ENCODE measurements at regions not wholly inside any gene's neighbourhood (a gene's known extent, or its start where the extent isn't known, plus 50 kb on each side); places are given as distances from the start of the nearest gene placed in this dataset.

DNA sequence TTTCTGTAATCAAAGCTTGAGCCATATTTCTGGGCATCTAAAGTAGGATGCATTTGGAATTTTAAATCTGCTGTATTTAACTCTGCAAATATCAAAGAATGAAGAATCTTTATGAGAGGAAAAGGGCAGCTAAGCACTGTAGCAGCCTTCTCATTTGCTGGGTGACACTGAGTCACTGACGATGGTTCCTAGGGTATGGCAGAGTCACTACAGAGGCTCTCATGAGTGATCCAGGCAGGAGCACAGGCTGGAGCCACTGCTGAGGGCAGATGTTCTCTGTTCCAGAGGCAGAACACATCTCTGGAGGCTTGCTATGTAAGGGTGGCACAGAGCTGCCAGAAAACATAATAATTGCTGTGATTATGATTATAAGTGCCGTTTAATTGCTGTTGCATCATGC lies 340.7 kb upstream of the HTR2A start:
- no peak for DNase-seq
- H3K9me3 ChIP-seq (ENCODE audit: control extremely low read depth in 1 of 5, control insufficient read depth in 4 of 5, insufficient read depth in 2 of 5, low read depth in 1 of 5, low read length in 4 of 5): no peaks in the 10 kb centered on the region
- no peaks in the 10 kb centered on the region for H3K36me3 ChIP-seq (ENCODE audit: control insufficient read depth in 4 of 4, insufficient read depth in 4 of 4, low read length in 3 of 4)
- H3K27me3 ChIP-seq (replicated peaks in 2 of 5; ENCODE audit: control insufficient read depth in 4 of 5, insufficient read depth in 5 of 5, low read length in 4 of 5): no peaks in the 10 kb centered on the region
- POLR2A ChIA-PET: no interaction called here
- 100% methylated on average over 1 of the region's 2 CpGs for WGBS (ENCODE audit: insufficient coverage)
- H3K27ac ChIP-seq (ENCODE audit: insufficient read depth in 1 of 2, low read depth in 1 of 2, low read length in 2 of 2, poor library complexity in 1 of 2, severe bottlenecking in 2 of 2): no peak overlapping the region
- CTCF ChIA-PET: interaction anchor here (0.7 kb wide), 1 partner anchor 10 kb away, joined by 3 read pairs; no protein-coding TSS in a partner anchor
- H3K4me1 ChIP-seq (ENCODE audit: control extremely low read depth in 1 of 4, control insufficient read depth in 4 of 4, insufficient read depth in 4 of 4, low read length in 3 of 4): no peaks in the 10 kb centered on the region
- H3K4me3 ChIP-seq (ENCODE audit: control insufficient read depth in 1 of 7, extremely low read depth in 1 of 7, insufficient read depth in 4 of 7, low read depth in 2 of 7, low read length in 6 of 7): no peak overlapping the region

DNA sequence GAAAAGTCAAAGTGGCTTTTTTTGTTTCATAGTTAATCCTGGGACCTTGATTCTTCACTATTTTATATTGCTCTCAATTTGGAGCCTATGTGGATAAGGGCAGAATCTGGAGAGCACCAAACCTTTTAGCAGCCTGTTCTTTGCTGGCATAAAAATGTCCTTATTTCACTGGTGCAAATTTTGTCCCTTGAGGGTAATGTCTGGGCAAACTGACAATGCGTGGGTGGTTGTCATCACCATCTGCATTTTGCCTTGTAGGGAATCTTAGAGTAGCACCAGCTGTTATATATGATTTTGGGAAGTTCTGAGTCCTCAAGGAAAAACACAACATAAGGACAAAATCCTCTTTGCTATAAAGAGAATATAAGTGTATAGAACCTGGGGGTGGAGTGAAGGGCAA lies 336.9 kb upstream of the HTR2A start:
- Histone ChIP-seq H3K27me3 (replicated peaks in 2 of 5; ENCODE audit: control insufficient read depth in 4 of 5, insufficient read depth in 5 of 5, low read length in 4 of 5) (no peaks in the 10 kb centered on the region), H3K4me1 (ENCODE audit: control extremely low read depth in 1 of 4, control insufficient read depth in 4 of 4, insufficient read depth in 4 of 4, low read length in 3 of 4) (no peaks in the 10 kb centered on the region), H3K27ac (ENCODE audit: insufficient read depth in 1 of 2, low read depth in 1 of 2, low read length in 2 of 2, poor library complexity in 1 of 2, severe bottlenecking in 2 of 2) (no peak overlapping the region), H3K9me3 (ENCODE audit: control extremely low read depth in 1 of 5, control insufficient read depth in 4 of 5, insufficient read depth in 2 of 5, low read depth in 1 of 5, low read length in 4 of 5) (peaks cover 0 to 12% (median 4%) of the 10 kb centered on the region in 5 experiments), H3K36me3 (ENCODE audit: control insufficient read depth in 4 of 4, insufficient read depth in 4 of 4, low read length in 3 of 4) (no peaks in the 10 kb centered on the region), H3K4me3 (ENCODE audit: control insufficient read depth in 1 of 7, extremely low read depth in 1 of 7, insufficient read depth in 4 of 7, low read depth in 2 of 7, low read length in 6 of 7) (no peak overlapping the region)
- WGBS (ENCODE audit: insufficient coverage): 75% methylated on average over 1 of the region's 1 CpG
- ChIA-PET CTCF (no interaction called here), POLR2A (no interaction called here)
- no peak for DNase-seq

DNA sequence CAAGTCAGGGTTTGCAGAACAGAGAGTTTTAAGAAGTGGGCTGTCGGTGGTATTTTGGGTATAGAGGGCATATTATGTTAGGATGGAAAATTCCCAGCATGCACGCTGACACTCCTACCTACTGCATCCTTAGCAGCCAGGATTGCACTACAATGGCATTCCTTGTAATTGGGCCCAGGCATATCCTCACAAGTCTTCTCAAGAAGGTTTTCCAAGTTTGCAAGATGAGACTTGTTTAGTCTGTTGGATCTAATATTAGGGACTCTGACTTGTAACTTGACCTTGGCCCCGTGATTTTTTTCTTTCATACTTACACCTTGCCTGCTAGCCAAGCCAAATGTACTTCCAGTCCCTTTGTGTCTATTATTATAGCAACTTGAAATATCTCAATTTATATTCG lies 335.7 kb upstream of the HTR2A start:
- H3K27me3 ChIP-seq (replicated peaks in 2 of 5; ENCODE audit: control insufficient read depth in 4 of 5, insufficient read depth in 5 of 5, low read length in 4 of 5): no peaks in the 10 kb centered on the region
- H3K36me3 ChIP-seq (ENCODE audit: control insufficient read depth in 4 of 4, insufficient read depth in 4 of 4, low read length in 3 of 4): no peaks in the 10 kb centered on the region
- DNase-seq: no peak
- no peak overlapping the region for H3K4me3 ChIP-seq (ENCODE audit: control insufficient read depth in 1 of 7, extremely low read depth in 1 of 7, insufficient read depth in 4 of 7, low read depth in 2 of 7, low read length in 6 of 7)
- CTCF ChIA-PET: no interaction called here
- H3K27ac ChIP-seq (ENCODE audit: insufficient read depth in 1 of 2, low read depth in 1 of 2, low read length in 2 of 2, poor library complexity in 1 of 2, severe bottlenecking in 2 of 2): no peak overlapping the region
- POLR2A ChIA-PET: no interaction called here
- H3K9me3 ChIP-seq (ENCODE audit: control extremely low read depth in 1 of 5, control insufficient read depth in 4 of 5, insufficient read depth in 2 of 5, low read depth in 1 of 5, low read length in 4 of 5): peaks cover 0 to 12% (median 4%) of the 10 kb centered on the region in 5 experiments
- H3K4me1 ChIP-seq (ENCODE audit: control extremely low read depth in 1 of 4, control insufficient read depth in 4 of 4, insufficient read depth in 4 of 4, low read length in 3 of 4): no peaks in the 10 kb centered on the region
- WGBS (ENCODE audit: insufficient coverage): 100% methylated on average over 1 of the region's 4 CpGs

DNA sequence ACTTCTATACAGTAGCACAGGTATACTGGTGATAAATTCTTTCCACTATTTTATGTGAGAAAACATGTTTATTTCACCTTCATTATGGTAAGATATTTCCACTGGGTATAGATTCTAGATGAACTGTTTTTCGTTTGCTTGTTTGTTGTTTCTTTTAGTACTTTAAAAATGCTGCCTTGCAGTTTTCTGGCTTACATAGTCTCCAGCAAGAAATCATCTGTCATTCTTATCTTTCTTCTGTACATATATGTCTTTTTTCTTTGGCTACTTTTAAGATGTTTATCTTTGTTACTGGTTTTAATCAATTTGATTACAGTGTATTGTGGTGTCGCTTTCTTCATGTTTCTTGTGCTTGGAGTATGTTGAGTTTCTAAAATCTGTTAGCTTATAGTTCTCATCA lies 333.3 kb upstream of the HTR2A start:
- no peak for DNase-seq
- no peaks in the 10 kb centered on the region for H3K27me3 ChIP-seq (replicated peaks in 2 of 5; ENCODE audit: control insufficient read depth in 4 of 5, insufficient read depth in 5 of 5, low read length in 4 of 5)
- no CpG with 5 or more reads among the region's 2 CpGs for WGBS (ENCODE audit: insufficient coverage)
- H3K4me1 ChIP-seq (ENCODE audit: control extremely low read depth in 1 of 4, control insufficient read depth in 4 of 4, insufficient read depth in 4 of 4, low read length in 3 of 4): no peaks in the 10 kb centered on the region
- no peak overlapping the region for H3K27ac ChIP-seq (ENCODE audit: insufficient read depth in 1 of 2, low read depth in 1 of 2, low read length in 2 of 2, poor library complexity in 1 of 2, severe bottlenecking in 2 of 2)
- no peak overlapping the region for H3K4me3 ChIP-seq (ENCODE audit: control insufficient read depth in 1 of 7, extremely low read depth in 1 of 7, insufficient read depth in 4 of 7, low read depth in 2 of 7, low read length in 6 of 7)
- H3K36me3 ChIP-seq (ENCODE audit: control insufficient read depth in 4 of 4, insufficient read depth in 4 of 4, low read length in 3 of 4): no peaks in the 10 kb centered on the region
- H3K9me3 ChIP-seq (ENCODE audit: control extremely low read depth in 1 of 5, control insufficient read depth in 4 of 5, insufficient read depth in 2 of 5, low read depth in 1 of 5, low read length in 4 of 5): peaks cover 0 to 12% (median 4%) of the 10 kb centered on the region in 5 experiments
- POLR2A ChIA-PET: interaction anchor here (0.6 kb wide), 1 partner anchor 246 kb away, joined by 4 read pairs; no protein-coding TSS in a partner anchor
- CTCF ChIA-PET: no interaction called here

DNA sequence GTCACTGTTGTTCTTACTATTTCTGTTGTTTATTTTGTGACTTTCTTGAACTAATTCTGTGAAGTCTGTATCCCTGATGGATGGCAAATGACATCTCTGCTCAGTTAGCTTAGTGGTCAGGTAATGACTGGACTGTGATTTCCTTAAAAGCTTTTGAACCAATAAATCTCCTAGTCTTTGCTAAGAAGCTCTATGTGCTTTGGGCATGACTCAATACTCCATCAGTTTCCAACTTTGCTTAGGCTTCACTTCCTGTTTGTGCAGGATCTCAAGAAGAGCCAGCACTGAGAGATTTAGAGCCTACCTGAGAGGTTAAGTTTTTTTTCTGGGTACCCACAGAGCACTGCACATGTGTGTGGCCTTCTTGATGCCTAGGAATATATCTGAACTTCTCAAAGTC lies 329.7 kb upstream of the HTR2A start:
- ChIA-PET CTCF (no interaction called here), POLR2A (no interaction called here)
- H3K36me3 ChIP-seq (ENCODE audit: control insufficient read depth in 4 of 4, insufficient read depth in 4 of 4, low read length in 3 of 4): no peaks in the 10 kb centered on the region
- no peak for DNase-seq
- H3K9me3 ChIP-seq (ENCODE audit: control extremely low read depth in 1 of 5, control insufficient read depth in 4 of 5, insufficient read depth in 2 of 5, low read depth in 1 of 5, low read length in 4 of 5): peaks cover 0 to 12% (median 2%) of the 10 kb centered on the region in 5 experiments
- H3K4me1 ChIP-seq (ENCODE audit: control extremely low read depth in 1 of 4, control insufficient read depth in 4 of 4, insufficient read depth in 4 of 4, low read length in 3 of 4): no peaks in the 10 kb centered on the region
- H3K27ac ChIP-seq (ENCODE audit: insufficient read depth in 1 of 2, low read depth in 1 of 2, low read length in 2 of 2, poor library complexity in 1 of 2, severe bottlenecking in 2 of 2): no peak overlapping the region
- H3K4me3 ChIP-seq (ENCODE audit: control insufficient read depth in 1 of 7, extremely low read depth in 1 of 7, insufficient read depth in 4 of 7, low read depth in 2 of 7, low read length in 6 of 7): no peak overlapping the region
- no peaks in the 10 kb centered on the region for H3K27me3 ChIP-seq (replicated peaks in 2 of 5; ENCODE audit: control insufficient read depth in 4 of 5, insufficient read depth in 5 of 5, low read length in 4 of 5)

DNA sequence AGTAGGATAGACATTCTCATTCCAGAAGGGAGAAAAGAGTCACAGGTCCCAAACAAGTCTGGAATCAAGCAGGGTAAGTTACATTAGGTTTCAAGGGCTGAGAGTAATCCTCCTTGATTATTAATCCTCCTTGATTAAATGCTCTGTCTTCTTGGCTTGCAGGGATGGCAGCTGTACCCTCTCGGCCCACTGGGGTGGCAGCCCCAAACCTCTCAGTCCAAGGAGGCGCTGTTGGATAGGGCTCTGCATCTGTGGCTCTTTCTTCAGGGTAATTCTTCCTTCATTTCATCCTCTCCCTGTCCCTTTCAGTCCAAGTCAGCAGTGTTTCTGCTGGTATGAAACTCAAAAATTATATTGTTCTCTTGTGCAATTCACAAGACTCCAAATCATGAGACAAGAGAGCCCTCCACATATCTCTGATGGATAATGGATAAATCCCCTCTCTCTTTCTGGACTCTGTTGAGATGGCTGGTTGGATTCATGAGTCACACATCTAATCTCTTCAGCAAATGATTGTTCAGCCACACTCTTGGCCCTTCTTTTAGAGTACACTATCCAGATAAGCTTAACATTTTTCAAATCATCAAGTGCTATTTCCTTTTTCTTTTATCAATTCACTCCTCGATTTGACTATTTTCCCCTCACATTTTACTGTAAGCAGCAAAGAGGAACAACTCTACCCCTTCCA lies 323.7 kb upstream of the HTR2A start:
- H3K4me1 ChIP-seq (ENCODE audit: control extremely low read depth in 1 of 4, control insufficient read depth in 4 of 4, insufficient read depth in 4 of 4, low read length in 3 of 4): no peaks in the 10 kb centered on the region
- H3K27ac ChIP-seq (ENCODE audit: insufficient read depth in 1 of 2, low read depth in 1 of 2, low read length in 2 of 2, poor library complexity in 1 of 2, severe bottlenecking in 2 of 2): no peak overlapping the region
- no peaks in the 10 kb centered on the region for H3K9me3 ChIP-seq (ENCODE audit: control extremely low read depth in 1 of 5, control insufficient read depth in 4 of 5, insufficient read depth in 2 of 5, low read depth in 1 of 5, low read length in 4 of 5)
- no peak overlapping the region for H3K4me3 ChIP-seq (ENCODE audit: control insufficient read depth in 1 of 7, extremely low read depth in 1 of 7, insufficient read depth in 4 of 7, low read depth in 2 of 7, low read length in 6 of 7)
- POLR2A ChIA-PET: no interaction called here
- no peak for DNase-seq
- WGBS (ENCODE audit: insufficient coverage): 95% methylated on average over 2 of the region's 3 CpGs
- CTCF ChIA-PET: no interaction called here
- no peaks in the 10 kb centered on the region for H3K36me3 ChIP-seq (ENCODE audit: control insufficient read depth in 4 of 4, insufficient read depth in 4 of 4, low read length in 3 of 4)
- no peaks in the 10 kb centered on the region for H3K27me3 ChIP-seq (replicated peaks in 2 of 5; ENCODE audit: control insufficient read depth in 4 of 5, insufficient read depth in 5 of 5, low read length in 4 of 5)

DNA sequence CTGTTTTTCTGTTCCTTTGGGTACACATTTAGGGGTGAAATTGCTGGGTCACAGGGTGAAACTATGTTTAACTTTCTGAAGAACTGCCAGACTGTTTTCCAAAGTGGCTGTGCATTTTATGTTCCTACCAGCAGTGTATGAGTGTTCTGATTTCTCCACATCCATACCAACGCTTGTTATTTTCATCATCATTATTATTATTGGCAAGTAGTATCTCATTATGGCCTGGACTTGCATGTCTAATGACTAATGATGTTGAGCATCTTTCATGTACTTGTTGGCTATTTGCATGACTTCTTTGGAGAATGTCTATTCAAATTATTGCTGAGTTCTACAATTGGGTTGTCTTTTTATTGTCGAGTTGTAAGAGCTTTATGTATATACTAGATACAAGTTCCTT lies 321.8 kb upstream of the HTR2A start:
- Histone ChIP-seq H3K9me3 (ENCODE audit: control extremely low read depth in 1 of 5, control insufficient read depth in 4 of 5, insufficient read depth in 2 of 5, low read depth in 1 of 5, low read length in 4 of 5) (no peaks in the 10 kb centered on the region), H3K27me3 (replicated peaks in 2 of 5; ENCODE audit: control insufficient read depth in 4 of 5, insufficient read depth in 5 of 5, low read length in 4 of 5) (no peaks in the 10 kb centered on the region), H3K36me3 (ENCODE audit: control insufficient read depth in 4 of 4, insufficient read depth in 4 of 4, low read length in 3 of 4) (no peaks in the 10 kb centered on the region), H3K4me1 (ENCODE audit: control extremely low read depth in 1 of 4, control insufficient read depth in 4 of 4, insufficient read depth in 4 of 4, low read length in 3 of 4) (no peaks in the 10 kb centered on the region), H3K27ac (ENCODE audit: insufficient read depth in 1 of 2, low read depth in 1 of 2, low read length in 2 of 2, poor library complexity in 1 of 2, severe bottlenecking in 2 of 2) (no peak overlapping the region), H3K4me3 (ENCODE audit: control insufficient read depth in 1 of 7, extremely low read depth in 1 of 7, insufficient read depth in 4 of 7, low read depth in 2 of 7, low read length in 6 of 7) (no peak overlapping the region)
- CTCF ChIA-PET: no interaction called here
- DNase-seq: no peak
- no CpG with 5 or more reads among the region's 2 CpGs for WGBS (ENCODE audit: insufficient coverage)
- POLR2A ChIA-PET: no interaction called here

Measured in common myeloid progenitor, CD34-positive (primary cell).